DOHH2 (cell line): ENCODE measurements at regions not wholly inside any gene's neighbourhood (a gene's known extent, or its start where the extent isn't known, plus 50 kb on each side); places are given as distances from the start of the nearest gene placed in this dataset.

Source experiments
- EZH2phosphoT487 ChIP-seq: fragments of 200-600 bp; sonication (generic); IDR thresholded peaks from 2 replicates; pipeline ENCODE4 v1.6.1; 2017; ENCODE audit warnings: borderline replicate concordance, mild to moderate bottlenecking, antibody characterized with exemption, low read length, moderate library complexity, mixed read lengths
- TF ChIP-seq, protein P1 (sequence below): fragments of 200-600 bp; sonication (generic); IDR thresholded peaks from one replicate; pipeline ENCODE4 v1.5.1; 2014; ENCODE audit warnings: antibody characterized with exemption, mild to moderate bottlenecking, low read depth, low read length; ENCODE audit not compliant: poor library complexity, severe bottlenecking

DNA sequence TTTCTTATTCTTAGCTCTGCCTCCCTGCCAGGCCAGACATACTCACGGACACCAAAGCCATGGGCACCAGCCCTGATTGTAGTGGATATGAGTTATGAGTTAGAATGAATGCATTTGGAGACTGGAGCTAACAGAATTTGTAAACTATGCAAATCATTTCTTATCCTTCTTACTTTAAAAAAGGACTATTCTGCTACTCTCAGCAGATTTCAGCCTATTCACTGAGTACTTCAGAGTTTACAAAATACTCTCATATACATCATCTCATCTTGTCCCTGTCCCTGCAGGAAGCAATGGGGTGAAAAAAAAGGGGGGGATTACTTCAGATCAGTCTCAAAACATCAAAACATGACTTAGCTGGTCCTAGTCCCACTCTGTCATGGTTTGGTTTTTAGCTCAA lies 541.4 kb upstream of the PLXNA2 start:
- TF ChIP-seq, protein P1, sequence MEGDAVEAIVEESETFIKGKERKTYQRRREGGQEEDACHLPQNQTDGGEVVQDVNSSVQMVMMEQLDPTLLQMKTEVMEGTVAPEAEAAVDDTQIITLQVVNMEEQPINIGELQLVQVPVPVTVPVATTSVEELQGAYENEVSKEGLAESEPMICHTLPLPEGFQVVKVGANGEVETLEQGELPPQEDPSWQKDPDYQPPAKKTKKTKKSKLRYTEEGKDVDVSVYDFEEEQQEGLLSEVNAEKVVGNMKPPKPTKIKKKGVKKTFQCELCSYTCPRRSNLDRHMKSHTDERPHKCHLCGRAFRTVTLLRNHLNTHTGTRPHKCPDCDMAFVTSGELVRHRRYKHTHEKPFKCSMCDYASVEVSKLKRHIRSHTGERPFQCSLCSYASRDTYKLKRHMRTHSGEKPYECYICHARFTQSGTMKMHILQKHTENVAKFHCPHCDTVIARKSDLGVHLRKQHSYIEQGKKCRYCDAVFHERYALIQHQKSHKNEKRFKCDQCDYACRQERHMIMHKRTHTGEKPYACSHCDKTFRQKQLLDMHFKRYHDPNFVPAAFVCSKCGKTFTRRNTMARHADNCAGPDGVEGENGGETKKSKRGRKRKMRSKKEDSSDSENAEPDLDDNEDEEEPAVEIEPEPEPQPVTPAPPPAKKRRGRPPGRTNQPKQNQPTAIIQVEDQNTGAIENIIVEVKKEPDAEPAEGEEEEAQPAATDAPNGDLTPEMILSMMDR: no peak
- TF ChIP-seq EZH2phosphoT487: no peak
